Mesenchymal stem cell (in vitro differentiated cells and primary cell): ENCODE measurements at regions not wholly inside any gene's neighbourhood (a gene's known extent, or its start where the extent isn't known, plus 50 kb on each side); places are given as distances from the start of the nearest gene placed in this dataset.

Experiments
- DNase-seq: peaks from one replicate; pipeline ENCODE4 v3.0.0-alpha.2; 2013
- H2AFZ ChIP-seq: one replicate; pipeline ENCODE4 v1.6.1; 2013; ENCODE audit warnings: low read depth, mild to moderate bottlenecking, control low read depth, inconsistent platforms, low read length, moderate library complexity
- H2AK5ac ChIP-seq: 2 replicates; pipeline ENCODE4 v1.6.1; 2013; ENCODE audit warnings: low read length, moderate library complexity, mild to moderate bottlenecking, inconsistent platforms; ENCODE audit not compliant: severe bottlenecking
- H2BK120ac ChIP-seq: one replicate; pipeline ENCODE4 v1.6.1; 2013; ENCODE audit warnings: low read depth, mild to moderate bottlenecking, inconsistent platforms, low read length, moderate library complexity
- H2BK12ac ChIP-seq, 2 experiments: one replicate each; pipeline ENCODE4 v1.6.1; 2013; ENCODE audit warnings: inconsistent platforms in 2 of 2, low read length in 2 of 2, mild to moderate bottlenecking in 2 of 2, moderate library complexity in 2 of 2, control low read depth in 1 of 2
- H2BK15ac ChIP-seq: one replicate; pipeline ENCODE4 v1.6.1; 2013; ENCODE audit warnings: mild to moderate bottlenecking, low read depth, inconsistent platforms; ENCODE audit not compliant: poor library complexity, severe bottlenecking
- H2BK5ac ChIP-seq: 2 replicates; pipeline ENCODE4 v1.6.1; 2013; ENCODE audit warnings: low read depth, mild to moderate bottlenecking, low read length, control low read depth, inconsistent platforms; ENCODE audit not compliant: poor library complexity, severe bottlenecking
- H3K14ac ChIP-seq, 2 experiments: one replicate each; pipeline ENCODE4 v1.6.1; 2013; ENCODE audit warnings: inconsistent platforms in 2 of 2, low read length in 2 of 2, control low read depth in 1 of 2, mild to moderate bottlenecking in 1 of 2, moderate library complexity in 1 of 2
- H3K18ac ChIP-seq, 2 experiments: one replicate each; pipeline ENCODE4 v1.6.1; 2013; ENCODE audit warnings: inconsistent platforms in 2 of 2, low read length in 2 of 2, control low read depth in 1 of 2, low read depth in 1 of 2, mild to moderate bottlenecking in 1 of 2
- H3K23ac ChIP-seq, 2 experiments: one replicate each; pipeline ENCODE4 v1.6.1; 2013; ENCODE audit warnings: inconsistent platforms in 2 of 2, low read length in 2 of 2, mild to moderate bottlenecking in 2 of 2, moderate library complexity in 2 of 2, control low read depth in 1 of 2
- H3K27ac ChIP-seq: 2 replicates; pipeline ENCODE4 v1.5.1; 2013; ENCODE audit warnings: mild to moderate bottlenecking, moderate library complexity, low read length, control low read depth, inconsistent platforms; ENCODE audit not compliant: poor library complexity, severe bottlenecking
- H3K27me3 ChIP-seq, 2 experiments: 2 replicates each; pipeline versions ENCODE4 v1.6.1 to v1.7.0; 2013; ENCODE audit warnings: low read length in 2 of 2, mild to moderate bottlenecking in 2 of 2, moderate library complexity in 2 of 2, control low read depth in 1 of 2, inconsistent platforms in 1 of 2; ENCODE audit not compliant: control insufficient read depth in 1 of 2, insufficient read depth in 1 of 2
- H3K36me3 ChIP-seq, 2 experiments: 2 replicates each; pipeline versions ENCODE4 v1.6.1 to v1.7.0; 2013; ENCODE audit warnings: low read length in 2 of 2, control low read depth in 1 of 2, inconsistent platforms in 1 of 2, low read depth in 1 of 2, mild to moderate bottlenecking in 1 of 2; ENCODE audit not compliant: insufficient read depth in 2 of 2, control insufficient read depth in 1 of 2
- H3K4ac ChIP-seq, 2 experiments: one replicate each; pipeline ENCODE4 v1.6.1; 2013; ENCODE audit warnings: inconsistent platforms in 2 of 2, low read length in 2 of 2, mild to moderate bottlenecking in 2 of 2, moderate library complexity in 2 of 2, control low read depth in 1 of 2, low read depth in 1 of 2
- H3K4me1 ChIP-seq: 2 replicates; pipeline ENCODE4 v1.6.1; 2013; ENCODE audit warnings: low read depth, low read length, control low read depth; ENCODE audit not compliant: control insufficient read depth, insufficient read depth
- H3K4me2 ChIP-seq: 2 replicates; pipeline ENCODE4 v1.6.1; 2013; ENCODE audit warnings: low read length, mild to moderate bottlenecking, inconsistent platforms; ENCODE audit not compliant: poor library complexity, severe bottlenecking
- H3K4me3 ChIP-seq, 2 experiments: 2 replicates each; pipeline versions ENCODE4 v1.5.1 to v1.7.0; 2013; ENCODE audit warnings: low read length in 2 of 2, mild to moderate bottlenecking in 2 of 2, control low read depth in 1 of 2, low read depth in 1 of 2; ENCODE audit not compliant: insufficient read depth in 1 of 2
- H3K79me1 ChIP-seq: replicated peaks from 2 replicates; pipeline ENCODE4 v1.6.1; 2013; ENCODE audit warnings: mild to moderate bottlenecking, control low read depth, low read length, inconsistent platforms; ENCODE audit not compliant: poor library complexity, severe bottlenecking
- H3K9ac ChIP-seq: 2 replicates; pipeline ENCODE4 v1.7.0; 2013; ENCODE audit warnings: mild to moderate bottlenecking, low read length, moderate library complexity
- H3K9me3 ChIP-seq: 2 replicates; pipeline ENCODE4 v1.7.0; 2013; ENCODE audit warnings: mild to moderate bottlenecking, low read length; ENCODE audit not compliant: control insufficient read depth
- H4K8ac ChIP-seq: one replicate; pipeline ENCODE4 v1.6.1; 2013; ENCODE audit warnings: inconsistent platforms, mild to moderate bottlenecking, low read length, moderate library complexity
- H4K91ac ChIP-seq: one replicate; pipeline ENCODE4 v1.6.1; 2013; ENCODE audit warnings: mild to moderate bottlenecking, low read length, inconsistent platforms
- WGBS: methylation state at CpG from one replicate; pipeline ENCODE4 v1.1.7; 2013; ENCODE audit warnings: mixed read lengths; 5-methylcytosine and 5-hydroxymethylcytosine counted together

GRCh38 chr5:74367934-74368333 lies 272.6 kb downstream of the ENC1 start:
- 94% methylated on average over 4 of the region's 4 CpGs for WGBS
- no peak overlapping the region for H3K27ac ChIP-seq
- H3K18ac ChIP-seq, result no peak overlapping the region

GRCh38 chr5:74367241-74367733 lies 273.2 kb downstream of the ENC1 start:
- Histone ChIP-seq H3K18ac (no peak overlapping the region), H3K14ac (no peak overlapping the region), H3K4me3 (no peak overlapping the region), H3K27me3 (peaks cover 0 to 3% of the 10 kb centered on the region in 2 experiments), H2AK5ac (no peak overlapping the region), H2BK15ac (no peak overlapping the region), H3K4me1 (no peaks in the 10 kb centered on the region), H4K91ac (peak overlapping the region; percentile 40), H2AFZ (no peak overlapping the region), H3K36me3 (no peaks in the 10 kb centered on the region), H2BK5ac (no peak overlapping the region), H4K8ac (no peak overlapping the region), H3K9ac (no peak overlapping the region), H2BK12ac (no peak overlapping the region), H3K4me2 (no peak overlapping the region), H3K4ac (no peak overlapping the region), H3K9me3 (peaks cover 14% of the 10 kb centered on the region), H3K23ac (no peak overlapping the region), H3K27ac (no peak overlapping the region), H2BK120ac (no peak overlapping the region), H3K79me1 (no peaks in the 10 kb centered on the region)
- WGBS, result 59% methylated on average over 4 of the region's 4 CpGs
- no peak for DNase-seq

More at GRCh38 chr5:74367934-74368333, 272.6 kb downstream of the ENC1 start:
- Histone ChIP-seq H2BK5ac (no peak overlapping the region), H2AK5ac (no peak overlapping the region), H3K4me3 (no peak overlapping the region), H3K9ac (no peak overlapping the region), H4K91ac (no peak overlapping the region), H2BK120ac (no peak overlapping the region), H3K4ac (no peak overlapping the region), H2BK15ac (no peak overlapping the region), H2AFZ (no peak overlapping the region), H3K79me1 (no peaks in the 10 kb centered on the region), H4K8ac (no peak overlapping the region), H3K4me1 (no peaks in the 10 kb centered on the region), H2BK12ac (no peak overlapping the region), H3K14ac (no peak overlapping the region), H3K27me3 (no peaks in the 10 kb centered on the region), H3K36me3 (no peaks in the 10 kb centered on the region), H3K23ac (no peak overlapping the region), H3K4me2 (no peak overlapping the region), H3K9me3 (peaks cover 14% of the 10 kb centered on the region)
- DNase-seq, result no peak

- H2AFZ ChIP-seq, result no peak overlapping the region
- H3K18ac ChIP-seq, result no peak overlapping the region
- no peak overlapping the region for H3K4me3 ChIP-seq
- H3K27me3 ChIP-seq, result peaks cover 0 to 3% of the 10 kb centered on the region in 2 experiments
- no peak overlapping the region for H3K4ac ChIP-seq
- H3K36me3 ChIP-seq, result no peaks in the 10 kb centered on the region
- no peak overlapping the region for H2BK12ac ChIP-seq
- H3K79me1 ChIP-seq, result no peaks in the 10 kb centered on the region
- H3K14ac ChIP-seq, result no peak overlapping the region
- no peak overlapping the region for H4K91ac ChIP-seq
- no peak overlapping the region for H3K9ac ChIP-seq
- no peak for DNase-seq
- H3K4me2 ChIP-seq, result no peak overlapping the region
- H2BK5ac ChIP-seq, result no peak overlapping the region
- no peak overlapping the region for H2BK120ac ChIP-seq
- no peak overlapping the region for H3K27ac ChIP-seq
- no peak overlapping the region for H3K23ac ChIP-seq
- no peak overlapping the region for H2AK5ac ChIP-seq
- H3K9me3 ChIP-seq, result peaks cover 14% of the 10 kb centered on the region
- 85% methylated on average over 1 of the region's 1 CpG for WGBS
- no peaks in the 10 kb centered on the region for H3K4me1 ChIP-seq
- no peak overlapping the region for H2BK15ac ChIP-seq
- H4K8ac ChIP-seq, result no peak overlapping the region
Observed at GRCh38 chr5:74365723-74366122, 274.8 kb downstream of the ENC1 start.

GRCh38 chr5:74364507-74364906 lies 276.0 kb downstream of the ENC1 start:
- H2BK15ac ChIP-seq, result no peak overlapping the region
- H2BK12ac ChIP-seq, result no peak overlapping the region
- H3K23ac ChIP-seq, result no peak overlapping the region
- H3K9me3 ChIP-seq, result peaks cover 14% of the 10 kb centered on the region
- no peak overlapping the region for H2BK120ac ChIP-seq
- H3K4me3 ChIP-seq, result no peak overlapping the region
- 94% methylated on average over 4 of the region's 4 CpGs for WGBS
- H3K9ac ChIP-seq, result no peak overlapping the region
- no peak overlapping the region for H3K4ac ChIP-seq
- H3K27me3 ChIP-seq, result peaks cover 0 to 3% of the 10 kb centered on the region in 2 experiments
- no peak overlapping the region for H3K4me2 ChIP-seq
- no peak overlapping the region for H4K8ac ChIP-seq
- peak overlapping the region in 1 of 2 experiments; percentile 68 for H3K14ac ChIP-seq
- H2AFZ ChIP-seq, result no peak overlapping the region
- H3K79me1 ChIP-seq, result no peaks in the 10 kb centered on the region
- H4K91ac ChIP-seq, result peak overlapping the region; percentile 36
- no peak overlapping the region for H3K27ac ChIP-seq
- H3K36me3 ChIP-seq, result no peaks in the 10 kb centered on the region
- H2BK5ac ChIP-seq, result peak overlapping the region; percentile 47
- H3K4me1 ChIP-seq, result peaks cover 2% of the 10 kb centered on the region
- DNase-seq, result no peak
- H2AK5ac ChIP-seq, result no peak overlapping the region
- no peak overlapping the region for H3K18ac ChIP-seq
